ENCODE measurements at regions not wholly inside any gene's neighbourhood (a gene's known extent, or its start where the extent isn't known, plus 50 kb on each side); places are given as distances from the start of the nearest gene placed in this dataset.

DNA sequence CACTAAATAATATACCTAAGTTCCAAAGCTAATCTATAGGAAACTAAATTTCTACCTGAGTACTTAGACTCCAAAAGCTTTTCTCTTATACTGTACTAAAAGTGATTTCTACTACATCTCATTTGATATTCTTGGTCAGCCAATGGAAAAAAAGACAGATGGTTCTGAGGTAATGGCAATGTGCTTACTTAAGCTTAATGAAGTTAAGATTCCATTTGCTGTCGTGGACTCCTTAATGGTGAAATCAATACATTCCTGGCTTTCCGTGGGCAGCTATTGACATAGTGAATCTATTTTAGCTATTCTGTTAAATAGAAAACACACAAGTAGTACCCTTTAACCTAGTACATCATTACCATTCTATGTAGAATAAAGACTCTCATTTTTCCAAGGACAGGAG lies 1825.6 kb upstream of the CDH9 start:
- DNase-seq (ENCODE audit: extremely low spot score), result no peak
- TF ChIP-seq, protein P1, sequence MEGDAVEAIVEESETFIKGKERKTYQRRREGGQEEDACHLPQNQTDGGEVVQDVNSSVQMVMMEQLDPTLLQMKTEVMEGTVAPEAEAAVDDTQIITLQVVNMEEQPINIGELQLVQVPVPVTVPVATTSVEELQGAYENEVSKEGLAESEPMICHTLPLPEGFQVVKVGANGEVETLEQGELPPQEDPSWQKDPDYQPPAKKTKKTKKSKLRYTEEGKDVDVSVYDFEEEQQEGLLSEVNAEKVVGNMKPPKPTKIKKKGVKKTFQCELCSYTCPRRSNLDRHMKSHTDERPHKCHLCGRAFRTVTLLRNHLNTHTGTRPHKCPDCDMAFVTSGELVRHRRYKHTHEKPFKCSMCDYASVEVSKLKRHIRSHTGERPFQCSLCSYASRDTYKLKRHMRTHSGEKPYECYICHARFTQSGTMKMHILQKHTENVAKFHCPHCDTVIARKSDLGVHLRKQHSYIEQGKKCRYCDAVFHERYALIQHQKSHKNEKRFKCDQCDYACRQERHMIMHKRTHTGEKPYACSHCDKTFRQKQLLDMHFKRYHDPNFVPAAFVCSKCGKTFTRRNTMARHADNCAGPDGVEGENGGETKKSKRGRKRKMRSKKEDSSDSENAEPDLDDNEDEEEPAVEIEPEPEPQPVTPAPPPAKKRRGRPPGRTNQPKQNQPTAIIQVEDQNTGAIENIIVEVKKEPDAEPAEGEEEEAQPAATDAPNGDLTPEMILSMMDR (IDR thresholded peaks at IDR 0.05; ENCODE audit: control extremely low read depth, extremely low read depth, low read depth, missing control alignments), result no peak
- ChIA-PET CTCF (interaction anchor here (1.0 to 2.1 kb wide), 2 partner anchors 9 to 19 kb away, joined by 3 to 4 read pairs; no protein-coding TSS in a partner anchor), POLR2A (no interaction called here)

GRCh38 chr5:28862860-28863196 lies 1824.4 kb upstream of the CDH9 start:
- CTCF ChIA-PET, result interaction anchor here (2.1 kb wide), 1 partner anchor 10 kb away, joined by 4 read pairs; no protein-coding TSS in a partner anchor
- TF ChIP-seq, protein P1 (IDR thresholded peaks at IDR 0.05; ENCODE audit: control extremely low read depth, extremely low read depth, low read depth, missing control alignments), result no peak
- POLR2A ChIA-PET, result no interaction called here
- DNase-seq (ENCODE audit: extremely low spot score), result no peak

DNA sequence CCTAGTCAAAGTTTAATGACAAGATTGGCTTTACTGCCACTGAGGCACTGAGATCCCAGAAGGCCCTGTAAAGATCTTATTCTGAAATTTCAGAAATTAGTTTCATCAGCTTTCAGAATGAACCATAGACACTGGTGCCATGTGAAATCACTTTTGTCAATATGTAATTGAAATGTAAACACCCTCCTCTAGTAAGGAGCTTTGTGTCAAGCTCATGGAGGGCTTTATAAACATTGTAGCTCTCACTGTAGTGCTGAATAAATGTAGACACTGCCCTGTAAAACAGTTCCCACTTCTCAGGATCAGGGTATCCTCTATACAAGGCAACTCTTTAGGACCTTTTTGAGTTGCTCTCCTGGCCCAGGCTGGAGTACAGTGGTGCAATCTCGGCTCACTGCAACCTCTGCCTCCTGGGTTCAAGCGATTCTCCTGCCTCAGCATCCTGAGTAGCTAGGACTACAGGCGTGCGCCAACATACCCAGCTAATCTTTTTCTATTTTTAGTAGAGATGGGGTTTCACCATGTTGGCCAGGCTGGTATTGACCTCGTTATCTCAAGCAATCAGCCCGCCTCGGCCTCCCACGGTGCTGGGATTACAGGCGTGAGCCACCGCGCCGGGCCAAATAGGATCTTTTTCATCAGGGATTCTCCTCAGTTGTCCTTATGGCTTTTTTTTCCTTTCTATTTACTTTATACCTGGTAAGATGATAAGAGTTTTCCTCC lies 1823.9 kb upstream of the CDH9 start:
- POLR2A ChIA-PET, result no interaction called here
- TF ChIP-seq, protein P1 (IDR thresholded peaks at IDR 0.05; ENCODE audit: control extremely low read depth, extremely low read depth, low read depth, missing control alignments), result no peak
- CTCF ChIA-PET, result interaction anchor here (2.1 kb wide), 1 partner anchor 11 kb away, joined by 4 read pairs; no protein-coding TSS in a partner anchor
- DNase-seq (ENCODE audit: extremely low spot score), result no peak

DNA sequence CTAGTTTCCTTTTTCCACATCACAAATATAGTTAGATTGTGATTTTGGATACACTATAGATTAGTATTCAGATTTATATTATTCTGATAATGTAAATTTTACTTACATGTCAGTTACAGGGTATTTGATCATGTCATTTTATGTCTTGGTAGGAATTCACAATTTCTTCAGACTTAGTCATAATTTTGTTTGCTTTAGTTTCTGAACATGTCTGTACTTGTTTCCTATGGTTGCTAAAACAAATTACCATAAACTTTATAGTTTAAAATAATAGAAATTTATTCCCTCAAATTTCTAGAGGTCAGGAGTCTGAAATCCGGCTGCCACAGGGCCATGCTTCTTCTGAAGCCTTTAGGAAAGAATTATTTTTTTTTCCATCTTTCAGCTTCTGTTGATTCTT lies 1817.2 kb upstream of the CDH9 start:
- TF ChIP-seq, protein P1 (IDR thresholded peaks at IDR 0.05; ENCODE audit: control extremely low read depth, extremely low read depth, low read depth, missing control alignments), result no peak
- no peak for DNase-seq (ENCODE audit: extremely low spot score)
- CTCF ChIA-PET, result no interaction called here
- POLR2A ChIA-PET, result no interaction called here

- TF ChIP-seq, protein P1 (IDR thresholded peaks at IDR 0.05; ENCODE audit: control extremely low read depth, extremely low read depth, low read depth, missing control alignments), result no peak
- CTCF ChIA-PET, result no interaction called here
- POLR2A ChIA-PET, result no interaction called here
- DNase-seq (ENCODE audit: extremely low spot score), result no peak
Observed at GRCh38 chr5:28850320-28850921, 1812.0 kb upstream of the CDH9 start.

DNA sequence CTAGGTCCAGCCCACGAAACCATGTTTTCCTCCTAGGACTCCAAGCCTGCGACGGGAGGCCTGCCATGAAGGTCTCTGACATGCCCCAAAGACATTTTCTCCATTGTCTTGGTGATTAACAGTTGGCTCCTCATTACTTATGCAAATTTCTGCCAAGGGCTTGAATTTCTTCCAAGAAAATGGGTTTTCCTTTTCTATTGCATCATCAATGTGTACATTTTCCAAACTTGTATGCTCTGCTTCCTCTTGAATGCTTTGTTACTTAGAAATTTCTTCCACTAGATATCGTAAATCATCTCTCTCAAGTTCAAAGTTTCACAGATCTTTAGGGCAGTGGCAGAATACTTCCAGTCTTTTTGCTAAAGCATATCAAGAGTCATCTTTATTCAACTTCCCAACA lies 1792.7 kb upstream of the CDH9 start:
- no peak for DNase-seq (ENCODE audit: extremely low spot score)
- POLR2A ChIA-PET, result no interaction called here
- TF ChIP-seq, protein P1 (IDR thresholded peaks at IDR 0.05; ENCODE audit: control extremely low read depth, extremely low read depth, low read depth, missing control alignments), result no peak
- CTCF ChIA-PET, result no interaction called here

Data from GM10248 (cell line).